Stimulated activated CD4-positive, alpha-beta T cell treated with anti-CD3 and anti-CD28 coated beads, Interleukin-4, amount 100 ng/mL, for 48 hours (primary cell): ENCODE measurements at regions not wholly inside any gene's neighbourhood (a gene's known extent, or its start where the extent isn't known, plus 50 kb on each side); places are given as distances from the start of the nearest gene placed in this dataset.
"Not testable (repeated sequence)": the region's sequence is repeated elsewhere in the genome, so short reads cannot be mapped to it uniquely, and the experiment has no call there.

ENCODE experiments used
- DNase-seq, 2 donors: peaks; one replicate each; pipeline ENCODE4 v3.0.0-alpha.2; 2020; ENCODE audit warnings: low read depth in 2 of 2

DNA sequence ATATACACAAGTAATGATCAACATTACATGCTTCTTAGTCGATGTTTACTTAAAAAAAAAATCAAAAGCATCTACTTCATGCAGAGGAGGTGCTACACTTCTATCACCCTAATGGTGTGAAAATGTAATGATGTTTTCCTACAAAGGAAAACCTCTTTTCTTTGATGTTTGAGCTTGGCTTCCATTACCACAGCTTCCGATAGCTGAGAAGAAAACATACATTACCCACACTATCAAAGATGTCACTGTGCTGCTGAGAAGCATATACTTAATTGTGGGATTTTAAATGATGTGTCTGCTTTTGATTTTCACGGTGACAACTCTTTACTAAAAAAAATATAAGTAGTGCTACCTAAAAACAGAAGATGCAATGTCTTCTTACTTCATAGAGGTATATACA lies 200.2 kb upstream of the PHF14 start:
- no peak for DNase-seq

GRCh38 chr7:10779465-10780399 lies 193.9 kb upstream of the PHF14 start:
- no peak for DNase-seq

- DNase-seq, result no peak
Measured at GRCh38 chr7:10780400-10780747, 193.3 kb upstream of the PHF14 start.

DNA sequence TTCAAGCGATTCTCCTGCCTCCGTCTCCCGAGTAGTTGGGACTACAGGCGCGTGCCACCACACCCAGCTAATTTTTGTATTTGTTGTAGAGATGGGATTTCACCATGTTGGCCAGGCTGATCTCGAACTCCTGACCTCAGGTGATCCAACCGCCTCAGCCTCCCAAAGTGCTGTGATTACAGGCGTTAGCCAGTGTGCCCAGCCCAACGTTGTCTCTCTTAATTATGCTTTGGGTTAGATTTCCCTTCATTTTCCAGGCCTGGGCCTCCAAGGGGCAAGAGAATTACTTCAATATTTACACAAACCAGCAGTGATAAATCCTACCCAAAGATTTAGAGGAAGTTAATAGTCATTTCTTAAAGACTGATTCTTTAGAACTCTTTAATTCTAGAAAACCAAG lies 186.7 kb upstream of the PHF14 start:
- not testable (repeated sequence) for DNase-seq

DNA sequence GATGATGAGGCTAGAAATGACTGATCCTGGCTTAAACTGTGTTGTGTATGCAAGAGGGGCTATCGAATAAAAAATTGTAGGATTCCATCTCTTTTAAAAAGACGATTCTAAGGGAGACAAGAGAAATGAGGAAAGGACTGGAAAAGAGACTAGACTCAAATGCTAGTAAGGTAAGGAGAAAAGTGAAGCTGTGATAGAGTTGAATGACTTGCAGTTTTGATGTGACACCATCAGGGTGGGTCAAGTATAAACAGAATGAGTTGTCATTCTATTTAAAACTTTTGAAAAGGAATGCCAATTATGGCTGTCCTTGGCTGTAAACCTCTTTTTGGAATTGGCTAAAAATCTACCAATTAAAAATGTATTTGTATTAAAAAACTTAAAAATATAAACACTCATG lies 184.5 kb upstream of the PHF14 start:
- no peak for DNase-seq

DNA sequence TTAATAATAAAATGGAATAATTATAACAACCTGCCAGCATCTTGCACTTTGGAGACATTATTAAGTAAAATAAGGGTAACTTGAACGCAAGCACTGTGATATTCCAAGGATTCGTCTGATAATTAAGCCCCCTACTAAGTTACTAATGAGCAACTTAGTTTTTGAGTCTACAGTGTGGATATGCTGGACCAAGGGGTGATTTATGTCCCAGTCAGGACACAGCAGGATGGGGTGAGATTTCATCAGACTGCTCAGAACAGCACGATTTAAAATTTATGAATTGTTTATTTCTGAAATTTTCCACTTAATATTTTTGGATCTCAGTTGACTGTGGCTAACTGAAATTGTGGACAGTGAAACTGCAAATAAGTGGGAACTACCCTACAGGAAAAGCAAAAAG lies 182.8 kb upstream of the PHF14 start:
- no peak for DNase-seq

GRCh38 chr7:10793995-10794775 lies 179.5 kb upstream of the PHF14 start:
- DNase-seq, result no peak

DNA sequence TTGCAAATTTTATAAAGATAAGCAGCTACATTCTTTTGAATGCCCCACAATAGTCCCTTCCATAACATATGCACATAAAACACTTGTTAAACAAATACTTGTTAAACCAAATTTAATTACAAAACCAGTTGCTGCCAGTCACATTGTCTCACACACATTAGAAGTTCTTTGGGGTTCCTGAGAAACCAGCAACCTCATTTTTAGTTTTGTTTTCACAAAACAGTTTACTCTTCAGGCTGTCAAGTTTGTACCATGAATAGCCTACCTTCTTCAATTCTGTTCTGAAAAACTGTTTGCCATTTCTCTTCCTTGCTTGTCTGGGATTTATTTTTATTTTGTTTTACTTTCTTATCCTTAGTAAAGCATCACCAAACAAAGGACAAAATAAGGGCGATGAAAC lies 176.5 kb upstream of the PHF14 start:
- no peak for DNase-seq

- no peak for DNase-seq
Measured at GRCh38 chr7:10798044-10798443, 175.6 kb upstream of the PHF14 start.

DNA sequence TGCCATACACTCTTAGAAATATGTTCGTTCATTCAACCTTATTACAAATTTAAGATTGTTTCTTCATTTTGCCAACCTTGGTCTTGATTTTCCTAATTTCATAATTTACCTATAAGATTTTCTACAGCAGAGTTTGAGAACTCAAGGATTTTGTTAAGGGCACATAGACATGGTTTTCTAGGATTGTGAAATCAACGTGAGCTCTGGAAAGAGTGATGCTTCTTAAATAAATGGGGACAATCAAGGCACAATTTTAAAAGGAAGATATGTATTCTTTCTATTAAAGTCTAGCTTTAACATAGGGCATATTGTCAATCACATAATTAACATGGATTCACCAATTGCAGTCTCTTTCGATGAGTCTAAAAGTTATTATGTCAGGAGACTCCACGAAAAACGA lies 174.2 kb upstream of the PHF14 start:
- no peak for DNase-seq

GRCh38 chr7:10802011-10802410 lies 171.7 kb upstream of the PHF14 start:
- no peak for DNase-seq

- DNase-seq, result no peak
Measured at GRCh38 chr7:10802526-10802925, 171.1 kb upstream of the PHF14 start.

GRCh38 chr7:10803720-10804119 lies 170.0 kb upstream of the PHF14 start:
- DNase-seq, result no peak

- no peak for DNase-seq
Measured at GRCh38 chr7:10804770-10805169, 168.9 kb upstream of the PHF14 start.

DNA sequence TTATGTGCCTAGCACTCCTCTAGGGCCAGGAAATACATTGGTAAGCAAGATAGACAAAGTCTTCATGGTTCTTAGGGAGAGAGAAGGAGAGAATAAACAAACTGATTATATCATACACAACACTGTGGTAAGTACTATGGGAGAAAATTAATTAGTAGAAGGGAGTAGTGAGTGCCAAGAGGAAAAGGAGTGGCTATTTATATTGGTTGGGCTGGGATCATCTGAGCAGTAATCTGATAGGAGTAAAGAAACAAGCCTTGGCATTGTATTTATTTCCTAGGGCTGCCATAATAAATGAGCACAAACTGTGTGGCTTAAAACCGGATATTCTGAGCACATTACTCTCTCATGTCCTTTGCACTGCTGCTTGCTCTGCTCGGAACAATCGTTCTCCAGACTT lies 158.1 kb upstream of the PHF14 start:
- no peak for DNase-seq

DNA sequence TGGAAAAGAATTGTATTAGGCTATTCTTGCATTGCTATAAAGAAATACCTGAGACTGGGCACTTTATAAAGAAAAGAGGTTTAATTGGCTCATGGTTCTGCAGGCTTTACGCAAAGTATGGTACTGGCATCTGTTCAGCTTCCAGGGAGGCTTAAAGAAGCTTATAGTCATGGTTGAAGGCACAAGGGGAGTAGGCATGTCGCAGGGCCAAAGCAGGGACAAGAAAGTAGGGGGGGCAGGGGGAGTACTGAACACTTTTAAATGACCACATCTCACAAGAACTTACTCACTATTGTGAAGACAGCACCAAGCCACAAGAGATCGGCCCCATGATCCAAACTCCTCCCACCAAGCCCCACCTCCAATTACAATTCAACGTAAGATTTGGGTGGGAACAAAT lies 152.5 kb upstream of the PHF14 start:
- no peak for DNase-seq

- DNase-seq, result no peak
Measured at GRCh38 chr7:10824154-10824553, 149.5 kb upstream of the PHF14 start.

GRCh38 chr7:10838228-10838627 lies 135.4 kb upstream of the PHF14 start:
- DNase-seq, result no peak

DNA sequence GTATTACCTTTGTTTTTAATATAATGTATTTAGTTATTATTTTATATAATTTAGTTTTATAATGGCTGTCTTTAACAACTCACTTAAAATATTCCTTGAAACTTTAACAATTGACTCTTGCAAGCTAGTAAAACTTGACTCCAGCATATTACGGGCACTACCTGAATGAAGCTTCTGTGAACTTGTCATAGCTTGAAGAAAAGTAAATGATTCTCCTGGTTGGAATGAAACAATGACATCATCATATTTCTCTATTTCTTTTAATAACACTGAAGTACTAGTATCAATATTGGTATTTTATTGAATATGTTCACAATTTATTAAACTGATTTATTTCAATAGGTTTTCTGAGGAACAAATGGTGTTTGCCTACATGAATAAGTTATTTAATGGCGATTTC lies 128.4 kb upstream of the PHF14 start:
- DNase-seq, result no peak

GRCh38 chr7:10855583-10855982 lies 118.1 kb upstream of the PHF14 start:
- no peak for DNase-seq

GRCh38 chr7:10860516-10860915 lies 113.2 kb upstream of the PHF14 start:
- DNase-seq, result no peak

- no peak for DNase-seq
Measured at GRCh38 chr7:10863476-10863875, 110.2 kb upstream of the PHF14 start.

DNA sequence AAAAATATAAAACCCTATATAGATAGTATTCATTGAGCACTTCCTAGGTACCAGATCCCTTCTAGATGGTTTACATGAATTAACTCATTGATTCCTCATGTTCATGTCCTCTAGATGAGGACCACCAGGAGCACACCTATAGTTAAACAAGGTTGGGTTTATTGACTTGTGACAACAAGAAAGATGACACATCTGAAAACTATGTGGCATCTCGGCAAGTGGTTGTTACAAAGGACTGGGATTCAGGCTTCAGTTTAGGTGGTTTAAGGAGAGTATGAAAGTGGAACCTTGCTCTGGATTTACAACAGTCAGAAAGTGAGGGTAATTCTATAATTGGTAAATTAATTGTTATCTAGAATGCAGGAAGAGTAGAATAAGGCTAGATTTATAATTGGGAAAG lies 99.0 kb upstream of the PHF14 start:
- DNase-seq, result no peak
